ENCODE measurements at regions not wholly inside any gene's neighbourhood (a gene's known extent, or its start where the extent isn't known, plus 50 kb on each side); places are given as distances from the start of the nearest gene placed in this dataset.

GRCh38 chr16:86127366-86127765, 228.4 kb downstream of the IRF8 start:
- no peak overlapping the region for H3K9ac ChIP-seq
- peaks cover 0 to 3% (median 0%) of the 10 kb centered on the region in 11 experiments; a peak in 6 of 22 replicates for H3K27me3 ChIP-seq
- H3K4me2 ChIP-seq = no peak overlapping the region
- no peak overlapping the region for H3K4me3 ChIP-seq
- H3K36me3 ChIP-seq = no peaks in the 10 kb centered on the region
- H3K27ac ChIP-seq = no peak overlapping the region
- no peaks in the 10 kb centered on the region for H4K20me1 ChIP-seq
- H3K4me1 ChIP-seq = no peaks in the 10 kb centered on the region
- no peak for TF ChIP-seq Cebpa-rat (IDR thresholded peaks at IDR 0.05)
- no peaks in the 10 kb centered on the region for H3K9me3 ChIP-seq (replicated peaks in 1 of 11)

DNA sequence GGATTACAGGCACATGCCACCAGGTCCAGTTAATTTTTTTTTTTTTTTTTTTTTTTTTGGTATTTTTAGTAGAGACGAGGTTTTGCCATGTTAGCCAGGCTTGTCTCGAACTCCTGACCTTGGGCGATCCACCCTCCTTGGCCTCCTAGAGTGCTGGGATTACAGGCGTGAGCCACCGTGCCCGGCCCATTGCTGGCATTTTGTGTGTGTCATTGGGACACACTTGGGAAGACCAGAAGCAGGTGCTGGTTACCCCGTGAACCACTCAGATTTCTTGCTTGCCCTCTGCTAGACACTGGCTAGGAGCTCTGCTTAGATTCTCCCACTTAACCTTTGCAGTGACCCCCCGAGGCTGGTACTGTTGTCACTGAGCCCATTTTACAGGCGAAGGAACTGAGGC, 229.3 kb downstream of the IRF8 start:
- Histone ChIP-seq H3K36me3 (no peaks in the 10 kb centered on the region), H3K4me2 (no peak overlapping the region), H3K27me3 (no peaks in the 10 kb centered on the region), H4K20me1 (no peaks in the 10 kb centered on the region), H3K9me3 (replicated peaks in 1 of 11) (no peaks in the 10 kb centered on the region), H3K4me3 (no peak overlapping the region), H3K4me1 (no peaks in the 10 kb centered on the region), H3K9ac (no peak overlapping the region), H3K27ac (no peak overlapping the region)
- TF ChIP-seq Cebpa-rat (IDR thresholded peaks at IDR 0.05) = no peak

DNA sequence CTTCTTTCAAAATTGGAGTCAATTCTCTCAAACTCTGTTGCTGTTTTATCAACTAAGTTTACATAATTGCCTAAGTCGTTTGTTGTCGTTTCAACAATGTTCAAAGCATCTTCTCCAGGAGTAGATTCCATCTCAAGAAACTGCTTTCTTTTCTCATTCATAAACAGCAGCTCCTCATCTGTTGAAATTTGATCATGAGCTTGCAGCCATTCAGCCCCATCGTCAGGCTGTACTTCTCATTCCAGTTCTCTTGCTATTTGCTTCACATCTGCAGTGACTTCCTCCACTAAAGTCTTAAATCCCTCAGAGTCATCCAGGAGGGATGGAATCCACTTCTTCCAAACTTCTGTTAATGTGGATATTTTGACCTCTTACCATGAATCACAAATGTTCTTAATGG, 230.6 kb downstream of the IRF8 start:
- no peak overlapping the region for H3K27ac ChIP-seq
- no peak overlapping the region for H3K4me2 ChIP-seq
- H3K36me3 ChIP-seq = no peaks in the 10 kb centered on the region
- H3K9me3 ChIP-seq (replicated peaks in 1 of 11) = no peaks in the 10 kb centered on the region
- no peak for TF ChIP-seq Cebpa-rat (IDR thresholded peaks at IDR 0.05)
- no peak overlapping the region for H3K4me3 ChIP-seq
- peaks cover 0 to 5% (median 0%) of the 10 kb centered on the region in 10 experiments; a peak in 8 of 20 replicates for H3K4me1 ChIP-seq
- no peak overlapping the region for H3K9ac ChIP-seq
- no peaks in the 10 kb centered on the region for H3K27me3 ChIP-seq
- no peaks in the 10 kb centered on the region for H4K20me1 ChIP-seq

DNA sequence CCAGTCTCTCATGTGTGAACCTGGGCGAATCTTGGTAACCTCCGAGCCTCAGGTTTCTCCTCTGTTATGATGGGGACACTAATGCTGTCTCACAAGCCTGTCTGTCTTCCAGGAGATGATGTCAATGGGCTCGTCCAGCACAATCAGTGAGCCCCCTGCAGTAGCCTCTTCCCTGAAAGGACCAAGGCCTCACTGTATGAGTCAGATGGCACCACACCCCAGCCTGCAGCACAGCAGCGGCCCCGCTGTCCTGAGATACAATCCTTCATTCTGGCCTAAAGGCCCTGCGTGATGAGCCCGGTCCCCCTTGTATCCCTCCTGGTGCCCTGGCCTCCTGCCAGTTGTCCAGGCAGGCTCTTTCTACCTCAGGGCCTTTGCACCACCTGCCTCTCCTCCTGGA, 234.4 kb downstream of the IRF8 start:
- H3K27ac ChIP-seq = no peak overlapping the region
- H3K9me3 ChIP-seq (replicated peaks in 1 of 11) = 0 out of 22 replicates have a peak, but pooled peaks cover 0 to 4% (median 0%) of the 10 kb centered on the region in 11 experiments
- H3K4me2 ChIP-seq = no peak overlapping the region
- peaks cover 0 to 23% (median 9%) of the 10 kb centered on the region in 10 experiments; a peak in 11 of 20 replicates for H3K4me1 ChIP-seq
- no peaks in the 10 kb centered on the region for H3K36me3 ChIP-seq
- no peaks in the 10 kb centered on the region for H4K20me1 ChIP-seq
- TF ChIP-seq Cebpa-rat (IDR thresholded peaks at IDR 0.05) = no peak
- H3K9ac ChIP-seq = no peak overlapping the region
- H3K27me3 ChIP-seq = no peaks in the 10 kb centered on the region
- no peak overlapping the region for H3K4me3 ChIP-seq

- H3K27me3 ChIP-seq = no peaks in the 10 kb centered on the region
- H4K20me1 ChIP-seq = no peaks in the 10 kb centered on the region
- H3K27ac ChIP-seq = no peak overlapping the region
- H3K9ac ChIP-seq = no peak overlapping the region
- 0 out of 22 replicates have a peak, but pooled peaks cover 0 to 4% (median 0%) of the 10 kb centered on the region in 11 experiments for H3K9me3 ChIP-seq (replicated peaks in 1 of 11)
- peak overlapping the region in 1 of 11 experiments; percentile 71; a peak in 1 of 22 replicates for H3K4me2 ChIP-seq
- H3K4me3 ChIP-seq = no peak overlapping the region
- no peak for TF ChIP-seq Cebpa-rat (IDR thresholded peaks at IDR 0.05)
- H3K4me1 ChIP-seq = peaks cover 0 to 23% (median 9%) of the 10 kb centered on the region in 10 experiments; a peak in 11 of 20 replicates
- no peaks in the 10 kb centered on the region for H3K36me3 ChIP-seq
These were observed 234.9 kb downstream of the IRF8 start for GRCh38 chr16:86133847-86134375.

GRCh38 chr16:86134802-86135461, 236.0 kb downstream of the IRF8 start:
- no peaks in the 10 kb centered on the region for H3K27me3 ChIP-seq
- no peaks in the 10 kb centered on the region for H3K36me3 ChIP-seq
- H4K20me1 ChIP-seq = no peaks in the 10 kb centered on the region
- H3K9me3 ChIP-seq (replicated peaks in 1 of 11) = 0 out of 22 replicates have a peak, but pooled peaks cover 0 to 4% (median 0%) of the 10 kb centered on the region in 11 experiments
- no peak overlapping the region for H3K27ac ChIP-seq
- no peak overlapping the region for H3K9ac ChIP-seq
- H3K4me2 ChIP-seq = peak overlapping the region in 6 of 11 experiments; percentile 26 to 71 (median 54); a peak in 11 of 22 replicates
- no peak for TF ChIP-seq Cebpa-rat (IDR thresholded peaks at IDR 0.05)
- peaks cover 0 to 23% (median 9%) of the 10 kb centered on the region in 10 experiments; a peak in 11 of 20 replicates for H3K4me1 ChIP-seq
- no peak overlapping the region for H3K4me3 ChIP-seq

DNA sequence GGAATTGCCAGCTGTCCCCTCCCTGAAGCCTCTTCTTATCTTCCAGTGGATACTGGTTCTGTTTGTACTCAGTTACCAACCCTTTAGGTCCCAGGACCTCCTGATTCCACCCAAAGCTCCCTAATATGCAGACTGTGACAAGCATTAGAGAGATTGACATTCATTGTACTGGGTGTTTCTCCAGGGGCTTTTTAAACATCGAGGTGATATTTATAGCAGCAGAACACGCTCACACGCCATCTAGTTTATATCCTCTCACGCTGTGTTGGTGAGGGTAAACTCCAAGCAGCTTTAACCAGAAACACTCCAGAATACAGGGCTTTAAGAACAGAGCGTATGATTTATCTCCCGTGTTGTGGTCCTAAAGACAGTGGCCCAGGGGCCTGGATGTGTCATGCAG, 238.4 kb downstream of the IRF8 start:
- Histone ChIP-seq H3K4me2 (no peak overlapping the region), H3K36me3 (no peaks in the 10 kb centered on the region), H3K9ac (no peak overlapping the region), H3K9me3 (replicated peaks in 1 of 11) (0 out of 22 replicates have a peak, but pooled peaks cover 0 to 4% (median 0%) of the 10 kb centered on the region in 11 experiments), H3K4me1 (peaks cover 0 to 23% (median 9%) of the 10 kb centered on the region in 10 experiments; a peak in 11 of 20 replicates), H4K20me1 (no peaks in the 10 kb centered on the region), H3K27me3 (no peaks in the 10 kb centered on the region), H3K27ac (no peak overlapping the region), H3K4me3 (no peak overlapping the region)
- TF ChIP-seq Cebpa-rat (IDR thresholded peaks at IDR 0.05) = no peak

DNA sequence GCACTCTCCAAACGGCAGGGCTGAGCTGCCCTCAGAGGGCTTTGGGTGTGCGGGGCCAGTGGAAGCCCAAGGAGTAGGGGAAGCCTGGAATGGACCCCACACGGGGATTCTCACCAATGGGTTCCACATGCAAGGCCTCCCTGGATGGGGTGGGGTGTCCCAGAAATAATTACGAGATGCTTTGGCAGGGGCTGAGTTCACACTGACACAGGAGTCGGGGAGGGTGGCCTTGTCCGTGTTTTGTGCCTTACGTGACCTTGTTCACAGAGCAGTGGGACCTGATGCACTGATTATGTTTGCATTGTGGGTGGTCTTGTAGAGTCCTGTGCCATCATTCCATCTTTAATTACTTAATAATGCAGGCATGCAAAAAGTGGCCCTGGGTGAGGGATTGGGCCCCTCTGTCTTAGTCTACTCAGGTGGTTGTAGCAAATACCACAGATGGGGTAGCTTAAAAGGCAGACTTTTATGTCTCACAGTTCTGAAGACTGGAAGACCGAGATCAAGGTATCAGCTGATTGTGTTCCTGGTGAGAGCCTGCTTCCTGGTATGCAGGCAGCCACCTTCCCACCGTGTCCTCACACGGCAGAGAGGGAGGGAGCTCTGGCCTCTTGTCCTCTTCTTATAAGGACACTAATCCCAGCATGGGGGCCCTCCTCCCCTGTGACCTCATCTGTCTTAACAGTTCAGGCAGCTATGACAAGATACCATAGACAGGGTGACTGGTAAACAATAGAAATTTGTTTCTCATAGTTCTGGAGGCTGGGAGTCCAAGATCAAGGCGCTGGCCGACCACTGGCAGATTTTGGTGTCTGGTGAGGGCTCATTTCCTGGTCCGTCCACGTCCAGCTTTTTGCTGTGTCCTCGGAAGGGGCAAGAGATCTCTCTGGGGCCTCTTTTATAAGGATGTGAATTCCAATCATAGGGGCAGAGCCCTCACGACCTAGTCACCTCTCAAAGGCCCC, 239.4 kb downstream of the IRF8 start:
- Histone ChIP-seq H3K9me3 (replicated peaks in 1 of 11) (0 out of 22 replicates have a peak, but pooled peaks cover 0 to 4% (median 0%) of the 10 kb centered on the region in 11 experiments), H3K4me1 (peaks cover 0 to 23% (median 9%) of the 10 kb centered on the region in 10 experiments; a peak in 11 of 20 replicates), H3K36me3 (no peaks in the 10 kb centered on the region), H3K27ac (no peak overlapping the region), H4K20me1 (no peaks in the 10 kb centered on the region; a peak in 1 of 22 replicates), H3K27me3 (no peaks in the 10 kb centered on the region), H3K9ac (no peak overlapping the region), H3K4me3 (no peak overlapping the region), H3K4me2 (no peak overlapping the region)
- no peak for TF ChIP-seq Cebpa-rat (IDR thresholded peaks at IDR 0.05)

DNA sequence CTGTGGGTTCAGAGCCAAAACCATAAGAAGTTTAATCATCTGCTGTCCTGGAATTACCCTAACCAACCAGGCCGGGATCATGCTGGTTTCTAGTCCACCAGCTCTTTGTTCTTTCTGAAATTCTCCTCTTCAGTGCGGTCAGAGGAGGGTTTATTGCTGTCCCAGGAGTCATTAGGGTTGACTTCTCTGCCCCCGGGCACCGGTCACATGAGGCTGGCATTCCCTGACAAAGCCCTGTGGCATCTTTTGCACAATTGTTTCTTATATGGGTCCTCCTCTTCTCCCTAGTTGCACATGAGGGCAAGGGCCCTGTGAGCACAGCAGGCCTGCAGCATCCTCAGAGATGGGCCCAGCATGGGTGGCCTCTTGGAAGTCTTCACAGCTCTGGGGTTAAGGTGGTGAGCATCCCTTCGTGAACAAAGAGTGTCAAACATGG, 243.9 kb downstream of the IRF8 start:
- H3K4me2 ChIP-seq = no peak overlapping the region
- H3K9ac ChIP-seq = no peak overlapping the region
- no peaks in the 10 kb centered on the region for H3K27me3 ChIP-seq
- H3K4me3 ChIP-seq = no peak overlapping the region
- peaks cover 0 to 5% (median 2%) of the 10 kb centered on the region in 11 experiments; a peak in 8 of 22 replicates for H3K9me3 ChIP-seq (replicated peaks in 1 of 11)
- no peak for TF ChIP-seq Cebpa-rat (IDR thresholded peaks at IDR 0.05)
- no peak overlapping the region for H3K27ac ChIP-seq
- H3K36me3 ChIP-seq = no peaks in the 10 kb centered on the region
- H3K4me1 ChIP-seq = no peaks in the 10 kb centered on the region
- H4K20me1 ChIP-seq = no peaks in the 10 kb centered on the region; a peak in 1 of 22 replicates

Measured in BLaER1 treated with 17β-estradiol and CSF1 and Interleukin-3, amounts not matched to agents 10 nM and 100 nM (cell line).